Dendritic cell treated with granulocyte-macrophage colony-stimulating factor and Interleukin-4, amounts not matched to agents 40 ng/mL and 50 ng/mL, for 4 days (primary cell): ENCODE measurements at regions not wholly inside any gene's neighbourhood (a gene's known extent, or its start where the extent isn't known, plus 50 kb on each side); places are given as distances from the start of the nearest gene placed in this dataset.
"Not testable (repeated sequence)": the region's sequence is repeated elsewhere in the genome, so short reads cannot be mapped to it uniquely, and the experiment has no call there.

Experiments
- H3K27ac Mint-ChIP-seq: one replicate; pipeline ENCODE4 v1.8.0; 2022; ENCODE audit warnings: mild to moderate bottlenecking, mixed read lengths
- H3K27me3 Mint-ChIP-seq: one replicate; pipeline ENCODE4 v1.8.0; 2022; ENCODE audit warnings: mild to moderate bottlenecking, mixed read lengths
- H3K36me3 Mint-ChIP-seq: one replicate; pipeline ENCODE4 v1.8.0; 2022; ENCODE audit warnings: low read depth, mixed read lengths
- H3K4me1 Mint-ChIP-seq: one replicate; pipeline ENCODE4 v1.8.0; 2022; ENCODE audit warnings: low read depth, mixed read lengths
- H3K4me3 Mint-ChIP-seq: one replicate; pipeline ENCODE4 v1.8.0; 2022; ENCODE audit warnings: mild to moderate bottlenecking, moderate library complexity, mixed read lengths
- H3K9me3 Mint-ChIP-seq: one replicate; pipeline ENCODE4 v1.8.0; 2022; ENCODE audit warnings: mixed read lengths
- intact Hi-C: fragments of 100-400 bp; cut with micrococcal nuclease; formaldehyde crosslinking; loops from one replicate; pipeline ENCODE4 v1.15.0; 2022

GRCh38 chr9:78905986-78906755 is 609.2 kb downstream of the PSAT1 start:
- Mint-ChIP-seq H3K9me3 (peaks cover 18% of the 10 kb centered on the region), H3K4me3 (no peak overlapping the region), H3K27ac (no peak overlapping the region), H3K36me3 (no peaks in the 10 kb centered on the region), H3K4me1 (no peaks in the 10 kb centered on the region), H3K27me3 (no peaks in the 10 kb centered on the region)
- intact Hi-C loops: no loop called here

GRCh38 chr9:78909566-78909965 is 612.6 kb downstream of the PSAT1 start:
- no peak overlapping the region for H3K4me3 Mint-ChIP-seq
- H3K36me3 Mint-ChIP-seq: no peaks in the 10 kb centered on the region
- H3K9me3 Mint-ChIP-seq: peaks cover 29% of the 10 kb centered on the region
- H3K27ac Mint-ChIP-seq: no peak overlapping the region
- intact Hi-C loops: no loop called here
- no peaks in the 10 kb centered on the region for H3K4me1 Mint-ChIP-seq
- H3K27me3 Mint-ChIP-seq: peaks cover 2% of the 10 kb centered on the region

GRCh38 chr9:78916884-78917283 is 620.0 kb downstream of the PSAT1 start:
- H3K27me3 Mint-ChIP-seq, H3K4me3 Mint-ChIP-seq, H3K36me3 Mint-ChIP-seq, H3K27ac Mint-ChIP-seq, H3K4me1 Mint-ChIP-seq, intact Hi-C loops: not testable (repeated sequence)
- H3K9me3 Mint-ChIP-seq: peaks cover 40% of the 10 kb centered on the region

GRCh38 chr9:78918976-78919375 is 622.1 kb downstream of the PSAT1 start:
- intact Hi-C loops: no loop called here
- Mint-ChIP-seq H3K27me3 (no peaks in the 10 kb centered on the region), H3K36me3 (no peaks in the 10 kb centered on the region), H3K27ac (no peak overlapping the region), H3K9me3 (peaks cover 35% of the 10 kb centered on the region), H3K4me3 (no peak overlapping the region), H3K4me1 (no peaks in the 10 kb centered on the region)

- H3K27me3 Mint-ChIP-seq: no peaks in the 10 kb centered on the region
- no peaks in the 10 kb centered on the region for H3K36me3 Mint-ChIP-seq
- no peak overlapping the region for H3K27ac Mint-ChIP-seq
- H3K4me1 Mint-ChIP-seq: no peaks in the 10 kb centered on the region
- H3K4me3 Mint-ChIP-seq: no peak overlapping the region
- intact Hi-C loops: no loop called here
- H3K9me3 Mint-ChIP-seq: peaks cover 28% of the 10 kb centered on the region
Observed at GRCh38 chr9:78919701-78920100, 622.8 kb downstream of the PSAT1 start.

- intact Hi-C loops: no loop called here
- no peak overlapping the region for H3K27ac Mint-ChIP-seq
- H3K27me3 Mint-ChIP-seq: no peaks in the 10 kb centered on the region
- H3K4me3 Mint-ChIP-seq: no peak overlapping the region
- H3K9me3 Mint-ChIP-seq: peaks cover 23% of the 10 kb centered on the region
- no peaks in the 10 kb centered on the region for H3K36me3 Mint-ChIP-seq
- no peaks in the 10 kb centered on the region for H3K4me1 Mint-ChIP-seq
Observed at GRCh38 chr9:78921341-78921740, 624.4 kb downstream of the PSAT1 start.

- Mint-ChIP-seq H3K27me3 (no peaks in the 10 kb centered on the region), H3K36me3 (no peaks in the 10 kb centered on the region), H3K9me3 (no peaks in the 10 kb centered on the region), H3K27ac (no peak overlapping the region), H3K4me1 (no peaks in the 10 kb centered on the region), H3K4me3 (no peak overlapping the region)
- intact Hi-C loops: no loop called here
Observed at GRCh38 chr9:78923966-78924659, 627.2 kb downstream of the PSAT1 start.

GRCh38 chr9:78927099-78927940 is 630.4 kb downstream of the PSAT1 start:
- intact Hi-C loops: no loop called here
- Mint-ChIP-seq H3K4me1 (no peaks in the 10 kb centered on the region), H3K27me3 (no peaks in the 10 kb centered on the region), H3K36me3 (no peaks in the 10 kb centered on the region), H3K4me3 (no peak overlapping the region), H3K27ac (no peak overlapping the region), H3K9me3 (no peaks in the 10 kb centered on the region)

GRCh38 chr9:78928625-78929405 is 631.9 kb downstream of the PSAT1 start:
- Mint-ChIP-seq H3K27ac (no peak overlapping the region), H3K4me1 (no peaks in the 10 kb centered on the region), H3K9me3 (no peaks in the 10 kb centered on the region), H3K27me3 (no peaks in the 10 kb centered on the region), H3K4me3 (no peak overlapping the region), H3K36me3 (no peaks in the 10 kb centered on the region)
- intact Hi-C loops: no loop called here

- no peaks in the 10 kb centered on the region for H3K27me3 Mint-ChIP-seq
- no peaks in the 10 kb centered on the region for H3K4me1 Mint-ChIP-seq
- no peak overlapping the region for H3K27ac Mint-ChIP-seq
- H3K9me3 Mint-ChIP-seq: no peaks in the 10 kb centered on the region
- no peak overlapping the region for H3K4me3 Mint-ChIP-seq
- intact Hi-C loops: no loop called here
- no peaks in the 10 kb centered on the region for H3K36me3 Mint-ChIP-seq
Observed at GRCh38 chr9:78930281-78930680, 633.4 kb downstream of the PSAT1 start.

GRCh38 chr9:78932849-78933627 is 636.1 kb downstream of the PSAT1 start:
- H3K36me3 Mint-ChIP-seq: no peaks in the 10 kb centered on the region
- no peak overlapping the region for H3K4me3 Mint-ChIP-seq
- intact Hi-C loops: no loop called here
- no peak overlapping the region for H3K27ac Mint-ChIP-seq
- H3K27me3 Mint-ChIP-seq: no peaks in the 10 kb centered on the region
- H3K4me1 Mint-ChIP-seq: no peaks in the 10 kb centered on the region
- H3K9me3 Mint-ChIP-seq: no peaks in the 10 kb centered on the region

- Mint-ChIP-seq H3K4me1 (no peaks in the 10 kb centered on the region), H3K27ac (no peak overlapping the region)
Observed at GRCh38 chr9:78934880-78935279, 636.9 kb upstream of the TLE4 start.

GRCh38 chr9:78938821-78939220 is 632.9 kb upstream of the TLE4 start:
- intact Hi-C loops: no loop called here
- H3K4me1 Mint-ChIP-seq: no peaks in the 10 kb centered on the region
- peaks cover 2% of the 10 kb centered on the region for H3K9me3 Mint-ChIP-seq
- H3K27me3 Mint-ChIP-seq: no peaks in the 10 kb centered on the region
- no peak overlapping the region for H3K27ac Mint-ChIP-seq
- H3K4me3 Mint-ChIP-seq: no peak overlapping the region
- no peaks in the 10 kb centered on the region for H3K36me3 Mint-ChIP-seq

More at GRCh38 chr9:78934880-78935279, 636.9 kb upstream of the TLE4 start:
- H3K27me3 Mint-ChIP-seq: no peaks in the 10 kb centered on the region
- H3K4me3 Mint-ChIP-seq: no peak overlapping the region
- no peaks in the 10 kb centered on the region for H3K9me3 Mint-ChIP-seq
- intact Hi-C loops: no loop called here
- no peaks in the 10 kb centered on the region for H3K36me3 Mint-ChIP-seq
